SU-DHL-6 (cell line): ENCODE measurements at regions not wholly inside any gene's neighbourhood (a gene's known extent, or its start where the extent isn't known, plus 50 kb on each side); places are given as distances from the start of the nearest gene placed in this dataset.

Experiments
- EZH2phosphoT487 ChIP-seq: fragments of 200-600 bp; sonication (generic), shearing (Covaris generic); conservative IDR thresholded peaks from 2 replicates; pipeline ENCODE4 v1.6.1; 2018; ENCODE audit warnings: mild to moderate bottlenecking, antibody characterized with exemption, low read length, moderate library complexity, mixed read lengths
- TF ChIP-seq, protein P1 (sequence below): fragments of 200-600 bp; sonication (generic); IDR thresholded peaks from one replicate; pipeline ENCODE4 v1.5.1; 2017; ENCODE audit warnings: antibody characterized with exemption, mild to moderate bottlenecking, low read length, moderate library complexity; ENCODE audit not compliant: insufficient read depth, poor library complexity, severe bottlenecking

DNA sequence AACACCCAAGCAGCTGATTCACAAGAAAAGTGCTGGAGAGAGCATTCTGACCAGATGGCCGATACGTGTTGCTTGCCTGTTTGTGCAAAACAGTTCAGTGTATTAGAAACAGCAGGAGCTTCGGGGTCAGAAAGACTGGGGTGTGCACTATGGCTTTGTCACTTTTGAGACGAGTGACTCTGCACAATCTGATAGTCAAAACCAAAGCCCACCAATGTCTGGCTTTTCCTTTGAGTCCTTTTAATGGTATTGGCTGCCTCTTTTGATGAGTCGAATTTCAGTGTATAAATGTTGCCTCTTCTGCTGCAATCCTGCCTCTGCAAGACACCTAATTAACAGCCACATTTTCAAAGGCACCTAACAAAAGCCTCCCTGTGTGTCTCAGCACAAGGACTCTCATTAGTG lies 444.6 kb downstream of the AJAP1 start:
- TF ChIP-seq EZH2phosphoT487 = no peak
- TF ChIP-seq, protein P1, sequence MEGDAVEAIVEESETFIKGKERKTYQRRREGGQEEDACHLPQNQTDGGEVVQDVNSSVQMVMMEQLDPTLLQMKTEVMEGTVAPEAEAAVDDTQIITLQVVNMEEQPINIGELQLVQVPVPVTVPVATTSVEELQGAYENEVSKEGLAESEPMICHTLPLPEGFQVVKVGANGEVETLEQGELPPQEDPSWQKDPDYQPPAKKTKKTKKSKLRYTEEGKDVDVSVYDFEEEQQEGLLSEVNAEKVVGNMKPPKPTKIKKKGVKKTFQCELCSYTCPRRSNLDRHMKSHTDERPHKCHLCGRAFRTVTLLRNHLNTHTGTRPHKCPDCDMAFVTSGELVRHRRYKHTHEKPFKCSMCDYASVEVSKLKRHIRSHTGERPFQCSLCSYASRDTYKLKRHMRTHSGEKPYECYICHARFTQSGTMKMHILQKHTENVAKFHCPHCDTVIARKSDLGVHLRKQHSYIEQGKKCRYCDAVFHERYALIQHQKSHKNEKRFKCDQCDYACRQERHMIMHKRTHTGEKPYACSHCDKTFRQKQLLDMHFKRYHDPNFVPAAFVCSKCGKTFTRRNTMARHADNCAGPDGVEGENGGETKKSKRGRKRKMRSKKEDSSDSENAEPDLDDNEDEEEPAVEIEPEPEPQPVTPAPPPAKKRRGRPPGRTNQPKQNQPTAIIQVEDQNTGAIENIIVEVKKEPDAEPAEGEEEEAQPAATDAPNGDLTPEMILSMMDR = no peak
